ENCODE measurements at regions not wholly inside any gene's neighbourhood (a gene's known extent, or its start where the extent isn't known, plus 50 kb on each side); places are given as distances from the start of the nearest gene placed in this dataset.

DNA sequence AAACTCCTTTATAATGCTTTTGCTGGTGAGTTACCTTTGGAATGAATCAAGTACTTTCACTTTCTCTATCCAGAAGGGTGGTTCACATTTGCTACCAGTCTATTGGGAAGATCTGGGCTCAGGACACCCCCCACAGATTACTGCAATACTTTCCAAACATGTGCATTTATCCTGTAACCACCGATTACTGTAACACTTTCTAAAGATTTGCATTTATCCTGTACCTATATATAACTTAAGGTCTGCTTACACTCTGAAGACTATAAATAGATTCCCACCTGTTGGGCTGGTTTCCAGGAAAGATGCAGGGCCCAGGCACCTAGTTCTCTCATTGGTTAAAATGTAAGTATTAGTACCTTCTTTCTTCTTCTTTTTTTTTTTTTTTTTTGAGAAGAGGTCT is 113.0 kb upstream of the NEDD4L start:
- H3K27me3 ChIP-seq (ENCODE audit: control insufficient read depth, insufficient read depth): no peaks in the 10 kb centered on the region
- no peak for DNase-seq
- intact Hi-C loops (cut with DNase I): no loop called here
- ATAC-seq: no peak
- WGBS: 27% methylated on average over 1 of the region's 1 CpG
- H3K4me3 ChIP-seq (ENCODE audit: low read length): no peak overlapping the region
- no peaks in the 10 kb centered on the region for H3K9me3 ChIP-seq (ENCODE audit: control insufficient read depth, low read length)
- no peaks in the 10 kb centered on the region for H3K4me1 ChIP-seq (ENCODE audit: control insufficient read depth, insufficient read depth, low read length)
- no peak overlapping the region for H3K27ac ChIP-seq (ENCODE audit: low read length)

DNA sequence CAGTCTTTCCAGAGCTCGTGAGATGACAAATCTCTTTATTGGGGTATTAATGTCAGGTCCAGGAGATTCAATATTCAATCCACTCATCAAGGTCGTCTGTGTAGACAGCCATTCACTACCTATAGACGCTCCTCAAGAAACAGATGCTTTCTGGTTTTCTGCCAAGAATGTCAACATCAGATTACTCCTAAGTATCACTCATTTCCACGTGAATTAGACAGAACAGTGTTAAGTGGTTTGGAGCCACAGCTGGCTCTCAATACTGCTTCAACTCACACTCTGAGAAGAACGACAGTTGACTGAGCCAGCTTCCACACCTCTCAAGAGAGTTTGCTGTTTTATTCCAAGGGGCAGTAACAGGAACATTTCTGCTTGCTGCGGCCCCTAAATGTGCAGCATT is 113.5 kb upstream of the NEDD4L start:
- Histone ChIP-seq H3K27ac (ENCODE audit: low read length) (no peak overlapping the region), H3K27me3 (ENCODE audit: control insufficient read depth, insufficient read depth) (no peaks in the 10 kb centered on the region), H3K9me3 (ENCODE audit: control insufficient read depth, low read length) (no peaks in the 10 kb centered on the region), H3K4me3 (ENCODE audit: low read length) (no peak overlapping the region), H3K4me1 (ENCODE audit: control insufficient read depth, insufficient read depth, low read length) (no peaks in the 10 kb centered on the region)
- intact Hi-C loops (cut with DNase I): no loop called here
- 38% methylated on average over 6 of the region's 6 CpGs for WGBS
- DNase-seq: no peak
- peak; percentile 48 to 85 for ATAC-seq

DNA sequence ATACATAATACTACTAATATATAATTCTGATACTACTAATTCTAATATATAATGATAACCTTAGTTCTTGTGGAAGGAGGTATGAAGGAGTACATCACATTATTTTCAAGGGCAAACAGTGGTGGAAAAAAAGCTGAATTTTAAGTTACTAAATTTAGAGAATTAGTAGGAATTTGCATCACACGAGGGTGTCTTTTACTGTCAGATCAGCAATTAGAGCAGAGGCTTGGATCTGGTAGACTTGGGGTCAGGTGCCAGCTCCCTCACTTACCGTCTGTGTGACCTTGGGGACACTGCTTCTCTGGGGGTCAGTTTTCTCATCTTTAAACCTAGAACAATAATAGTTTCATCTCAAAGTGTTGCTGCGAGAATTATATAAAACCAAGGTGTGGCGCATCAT is 114.1 kb upstream of the NEDD4L start:
- 73% methylated on average over 4 of the region's 4 CpGs for WGBS
- H3K27ac ChIP-seq (ENCODE audit: low read length): no peak overlapping the region
- H3K9me3 ChIP-seq (ENCODE audit: control insufficient read depth, low read length): no peaks in the 10 kb centered on the region
- H3K27me3 ChIP-seq (ENCODE audit: control insufficient read depth, insufficient read depth): no peaks in the 10 kb centered on the region
- DNase-seq: no peak
- H3K4me1 ChIP-seq (ENCODE audit: control insufficient read depth, insufficient read depth, low read length): no peaks in the 10 kb centered on the region
- no peak for ATAC-seq
- intact Hi-C loops (cut with DNase I): no loop called here
- H3K4me3 ChIP-seq (ENCODE audit: low read length): no peak overlapping the region

DNA sequence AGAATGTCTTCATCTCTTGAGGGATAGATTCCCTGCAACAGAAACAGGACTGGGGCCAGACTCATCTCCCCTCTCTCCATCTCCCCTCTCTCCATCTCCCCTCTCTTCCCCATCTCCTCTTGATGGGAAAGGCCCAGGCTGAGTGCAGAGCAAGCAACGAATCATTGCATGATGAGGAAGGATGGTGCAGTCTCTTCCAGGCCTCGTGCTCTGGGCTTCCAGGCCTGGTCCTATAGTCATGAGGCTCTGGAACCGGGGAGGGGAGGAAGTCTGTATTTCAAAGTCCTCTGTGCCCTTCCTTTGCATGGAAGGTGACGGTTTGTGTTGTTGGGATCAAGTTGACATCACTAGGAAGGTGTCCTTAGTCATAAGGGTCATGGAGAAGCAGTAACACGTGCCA is 115.6 kb upstream of the NEDD4L start:
- intact Hi-C loops (cut with DNase I): no loop called here
- ATAC-seq: no peak

DNA sequence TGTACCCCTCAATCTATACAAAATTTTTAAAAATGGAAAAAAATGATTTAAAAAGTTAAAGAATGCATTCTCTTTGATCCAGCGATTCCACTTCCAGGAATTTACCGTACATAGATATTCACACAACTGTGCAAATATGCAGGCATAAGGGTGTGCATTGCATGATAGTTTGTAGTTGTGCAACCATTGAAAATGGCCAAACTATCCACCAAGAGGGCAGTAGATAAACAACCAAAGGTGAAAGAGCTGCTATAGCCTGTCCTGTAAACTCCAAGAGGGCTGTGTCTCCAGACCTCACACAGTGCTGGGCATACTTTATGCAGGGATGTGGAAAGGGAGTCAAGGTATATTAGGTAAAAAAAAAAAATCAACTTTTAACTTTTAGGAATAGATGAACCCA is 116.5 kb upstream of the NEDD4L start:
- no peaks in the 10 kb centered on the region for H3K9me3 ChIP-seq (ENCODE audit: control insufficient read depth, low read length)
- no peak overlapping the region for H3K4me3 ChIP-seq (ENCODE audit: low read length)
- ATAC-seq: no peak
- no peak for DNase-seq
- WGBS: 90% methylated on average over 2 of the region's 2 CpGs
- intact Hi-C loops (cut with DNase I): no loop called here
- H3K27me3 ChIP-seq (ENCODE audit: control insufficient read depth, insufficient read depth): no peaks in the 10 kb centered on the region
- H3K27ac ChIP-seq (ENCODE audit: low read length): no peak overlapping the region
- no peaks in the 10 kb centered on the region for H3K4me1 ChIP-seq (ENCODE audit: control insufficient read depth, insufficient read depth, low read length)

More for the DNA sequence above, 115.6 kb upstream of the NEDD4L start:
- 80% methylated on average over 5 of the region's 5 CpGs for WGBS
- DNase-seq: no peak
- Histone ChIP-seq H3K27ac (ENCODE audit: low read length) (no peak overlapping the region), H3K9me3 (ENCODE audit: control insufficient read depth, low read length) (no peaks in the 10 kb centered on the region), H3K4me1 (ENCODE audit: control insufficient read depth, insufficient read depth, low read length) (no peaks in the 10 kb centered on the region), H3K4me3 (ENCODE audit: low read length) (no peak overlapping the region), H3K27me3 (ENCODE audit: control insufficient read depth, insufficient read depth) (no peaks in the 10 kb centered on the region)

DNA sequence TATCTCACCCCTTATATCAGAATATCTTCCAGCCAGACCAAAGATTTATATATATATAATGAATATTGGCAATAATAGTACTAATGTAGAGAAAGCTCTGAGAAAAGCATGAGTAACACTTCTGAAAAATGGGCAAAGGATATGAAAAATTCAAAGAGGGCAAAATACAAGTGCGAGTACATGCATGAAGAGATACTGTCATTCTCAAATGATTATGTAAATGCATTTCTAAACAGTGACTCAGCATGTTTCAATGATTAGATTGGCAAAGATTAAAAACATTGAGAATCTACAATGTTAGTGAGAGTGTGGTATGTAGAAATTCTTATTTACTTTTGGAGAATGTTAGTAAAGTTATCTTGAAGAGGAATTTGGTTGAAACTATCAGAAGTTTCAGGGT is 118.3 kb upstream of the NEDD4L start:
- no peaks in the 10 kb centered on the region for H3K27me3 ChIP-seq (ENCODE audit: control insufficient read depth, insufficient read depth)
- intact Hi-C loops (cut with DNase I): no loop called here
- 86% methylated on average over 1 of the region's 1 CpG for WGBS
- no peaks in the 10 kb centered on the region for H3K9me3 ChIP-seq (ENCODE audit: control insufficient read depth, low read length)
- ATAC-seq (no peak), DNase-seq (no peak)
- H3K4me3 ChIP-seq (ENCODE audit: low read length): no peak overlapping the region
- H3K27ac ChIP-seq (ENCODE audit: low read length): no peak overlapping the region
- no peaks in the 10 kb centered on the region for H3K4me1 ChIP-seq (ENCODE audit: control insufficient read depth, insufficient read depth, low read length)

DNA sequence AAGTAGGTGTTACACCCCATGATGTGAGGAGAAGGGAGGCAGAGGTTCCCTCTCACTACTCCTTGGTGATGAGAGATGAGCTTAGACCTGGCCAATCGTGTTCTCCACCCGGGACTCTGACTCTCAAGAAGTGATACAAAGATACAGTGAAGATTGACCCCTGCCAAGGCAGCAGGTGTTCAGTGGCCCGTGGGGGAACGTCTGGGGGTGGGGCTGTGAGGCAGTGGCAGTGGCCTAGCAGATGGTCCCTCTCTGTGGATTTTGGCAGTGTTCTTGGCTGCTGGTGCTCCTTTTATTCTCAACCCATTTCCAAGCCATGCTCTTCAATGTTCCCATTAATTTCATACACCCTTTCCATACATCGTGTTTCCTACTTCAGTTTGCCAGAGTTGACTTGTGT is 120.4 kb upstream of the NEDD4L start:
- H3K27ac ChIP-seq (ENCODE audit: low read length): no peak overlapping the region
- DNase-seq: no peak
- H3K4me3 ChIP-seq (ENCODE audit: low read length): no peak overlapping the region
- H3K4me1 ChIP-seq (ENCODE audit: control insufficient read depth, insufficient read depth, low read length): no peaks in the 10 kb centered on the region
- no peak for ATAC-seq
- intact Hi-C loops (cut with DNase I): no loop called here
- H3K9me3 ChIP-seq (ENCODE audit: control insufficient read depth, low read length): no peaks in the 10 kb centered on the region
- H3K27me3 ChIP-seq (ENCODE audit: control insufficient read depth, insufficient read depth): no peaks in the 10 kb centered on the region
- 49% methylated on average over 5 of the region's 5 CpGs for WGBS

DNA sequence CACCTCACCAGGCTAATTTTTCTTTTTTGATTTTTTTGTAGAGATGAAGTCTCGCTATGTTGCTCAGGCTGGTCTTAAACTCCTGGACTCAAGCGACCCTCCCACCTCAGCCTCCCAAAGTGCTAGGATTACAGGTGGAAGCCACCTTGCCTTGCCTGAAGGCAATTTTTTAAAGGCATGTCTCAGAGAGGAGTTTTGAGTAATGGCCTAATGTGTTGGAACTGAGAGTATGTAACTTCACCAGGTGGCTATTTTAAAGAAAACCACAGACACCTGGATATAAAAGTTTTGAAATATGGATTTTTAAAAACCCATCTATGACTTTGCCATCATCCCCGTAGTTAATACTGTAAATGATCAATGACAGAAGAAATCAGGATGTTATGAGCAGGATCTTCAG is 119.8 kb upstream of the ATP8B1 start:
- WGBS: 94% methylated on average over 3 of the region's 3 CpGs
- intact Hi-C loops (cut with DNase I): no loop called here
- DNase-seq: no peak
- no peak for ATAC-seq
- Histone ChIP-seq H3K27me3 (ENCODE audit: control insufficient read depth, insufficient read depth) (no peaks in the 10 kb centered on the region), H3K9me3 (ENCODE audit: control insufficient read depth, low read length) (no peaks in the 10 kb centered on the region), H3K4me1 (ENCODE audit: control insufficient read depth, insufficient read depth, low read length) (no peaks in the 10 kb centered on the region), H3K27ac (ENCODE audit: low read length) (no peak overlapping the region), H3K4me3 (ENCODE audit: low read length) (no peak overlapping the region)

DNA sequence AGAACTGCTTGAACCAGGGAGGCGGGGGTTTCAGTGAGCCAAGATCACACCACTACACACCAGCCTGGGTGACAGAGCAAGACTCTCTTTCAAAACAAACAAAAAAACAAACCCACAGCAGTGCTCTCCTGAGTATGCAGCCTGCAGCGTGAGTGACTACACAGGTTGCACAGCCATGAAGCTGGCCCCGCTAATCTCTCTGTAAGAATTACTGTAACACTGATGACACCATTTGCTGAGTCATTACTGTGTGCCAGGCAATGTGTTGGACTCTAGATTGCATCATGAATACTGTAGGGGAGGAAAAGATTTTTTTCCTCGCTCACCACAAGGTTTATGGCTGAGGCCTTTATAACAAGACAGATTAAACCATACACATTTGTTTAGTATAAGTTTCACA is 118.6 kb upstream of the ATP8B1 start:
- ATAC-seq: no peak
- H3K27me3 ChIP-seq (ENCODE audit: control insufficient read depth, insufficient read depth): no peaks in the 10 kb centered on the region
- intact Hi-C loops (cut with DNase I): no loop called here

DNA sequence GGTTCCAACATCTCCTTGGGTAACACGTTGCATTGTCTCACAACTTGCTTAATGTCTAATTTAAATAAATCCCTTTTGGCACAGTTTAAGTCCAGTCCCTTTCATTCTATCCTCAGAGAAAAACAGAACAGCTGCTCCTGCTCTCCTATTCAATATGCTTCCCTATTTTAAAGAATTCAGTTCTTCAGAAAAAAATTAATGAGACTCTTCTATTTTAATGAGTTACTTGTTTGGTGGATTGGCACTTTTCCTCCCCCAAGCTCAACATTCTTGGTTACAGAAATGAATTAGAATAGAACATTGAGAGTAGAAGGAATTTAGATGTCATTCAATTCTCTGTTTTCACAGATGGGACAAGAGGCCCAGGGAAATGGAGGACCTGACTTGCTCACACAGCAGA is 116.9 kb upstream of the ATP8B1 start:
- Histone ChIP-seq H3K4me3 (ENCODE audit: low read length) (no peak overlapping the region), H3K9me3 (ENCODE audit: control insufficient read depth, low read length) (no peaks in the 10 kb centered on the region), H3K4me1 (ENCODE audit: control insufficient read depth, insufficient read depth, low read length) (no peaks in the 10 kb centered on the region), H3K27ac (ENCODE audit: low read length) (no peak overlapping the region), H3K27me3 (ENCODE audit: control insufficient read depth, insufficient read depth) (no peaks in the 10 kb centered on the region)
- DNase-seq (no peak), ATAC-seq (no peak)
- WGBS: 77% methylated on average over 1 of the region's 1 CpG
- intact Hi-C loops (cut with DNase I): no loop called here

More for the DNA sequence above, 118.6 kb upstream of the ATP8B1 start:
- 91% methylated on average over 4 of the region's 4 CpGs for WGBS
- H3K4me1 ChIP-seq (ENCODE audit: control insufficient read depth, insufficient read depth, low read length): no peaks in the 10 kb centered on the region
- no peak overlapping the region for H3K4me3 ChIP-seq (ENCODE audit: low read length)
- no peak overlapping the region for H3K27ac ChIP-seq (ENCODE audit: low read length)
- no peaks in the 10 kb centered on the region for H3K9me3 ChIP-seq (ENCODE audit: control insufficient read depth, low read length)
- no peak for DNase-seq

DNA sequence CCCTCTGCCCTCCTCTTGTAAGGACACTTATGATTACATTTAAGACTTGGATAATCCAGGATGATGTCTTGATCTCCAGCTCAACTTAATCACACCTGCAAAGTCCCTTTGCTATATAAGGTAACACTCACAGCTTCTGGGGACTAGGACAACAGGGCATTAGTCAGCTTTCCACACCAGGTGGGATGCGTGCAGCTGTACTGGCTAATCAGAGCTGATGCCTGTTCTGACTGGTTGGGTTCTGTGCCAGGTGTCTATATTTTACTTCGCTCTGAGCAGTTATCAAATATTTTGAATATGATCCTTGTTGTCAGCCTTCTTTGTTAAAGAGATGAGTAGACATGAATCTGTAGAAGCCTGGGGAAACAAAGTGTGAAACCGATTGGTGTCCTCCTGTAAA is 115.5 kb upstream of the ATP8B1 start:
- no peak overlapping the region for H3K27ac ChIP-seq (ENCODE audit: low read length)

DNA sequence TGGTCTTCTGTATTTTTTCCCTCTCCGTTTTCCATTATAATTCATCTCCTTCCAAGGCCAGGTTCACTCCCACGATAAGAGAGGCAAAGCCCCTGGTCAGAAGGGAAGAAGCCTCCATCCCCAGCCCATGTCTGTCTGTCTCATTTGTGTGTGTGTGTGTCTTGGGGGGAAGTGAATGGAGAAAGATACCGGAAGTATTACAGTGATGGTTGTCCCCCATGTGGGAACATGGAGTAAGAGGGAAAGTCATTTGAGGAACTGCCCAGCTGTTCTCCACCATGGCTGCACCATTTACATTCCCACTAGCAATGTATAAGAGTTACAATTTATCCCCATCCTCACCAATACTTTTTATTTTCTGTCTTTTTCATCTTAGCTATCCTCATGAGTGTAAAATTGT is 113.6 kb upstream of the ATP8B1 start:
- intact Hi-C loops (cut with DNase I): no loop called here
- no peaks in the 10 kb centered on the region for H3K9me3 ChIP-seq (ENCODE audit: control insufficient read depth, low read length)
- 74% methylated on average over 3 of the region's 3 CpGs for WGBS
- DNase-seq (no peak), ATAC-seq (no peak)
- no peak overlapping the region for H3K27ac ChIP-seq (ENCODE audit: low read length)
- no peaks in the 10 kb centered on the region for H3K4me1 ChIP-seq (ENCODE audit: control insufficient read depth, insufficient read depth, low read length)
- H3K27me3 ChIP-seq (ENCODE audit: control insufficient read depth, insufficient read depth): no peaks in the 10 kb centered on the region
- H3K4me3 ChIP-seq (ENCODE audit: low read length): no peak overlapping the region

More for the DNA sequence above, 115.5 kb upstream of the ATP8B1 start:
- no peak overlapping the region for H3K4me3 ChIP-seq (ENCODE audit: low read length)
- no peaks in the 10 kb centered on the region for H3K27me3 ChIP-seq (ENCODE audit: control insufficient read depth, insufficient read depth)
- H3K4me1 ChIP-seq (ENCODE audit: control insufficient read depth, insufficient read depth, low read length): no peaks in the 10 kb centered on the region
- DNase-seq: no peak
- no peaks in the 10 kb centered on the region for H3K9me3 ChIP-seq (ENCODE audit: control insufficient read depth, low read length)
- 84% methylated on average over 3 of the region's 3 CpGs for WGBS
- ATAC-seq: no peak
- intact Hi-C loops (cut with DNase I): no loop called here
